RPMI8226 (cell line): ENCODE measurements at regions not wholly inside any gene's neighbourhood (a gene's known extent, or its start where the extent isn't known, plus 50 kb on each side); places are given as distances from the start of the nearest gene placed in this dataset.

Experiments used
- DNase-seq: peaks from one replicate; pipeline ENCODE4 v3.0.0-alpha.2; 2015

DNA sequence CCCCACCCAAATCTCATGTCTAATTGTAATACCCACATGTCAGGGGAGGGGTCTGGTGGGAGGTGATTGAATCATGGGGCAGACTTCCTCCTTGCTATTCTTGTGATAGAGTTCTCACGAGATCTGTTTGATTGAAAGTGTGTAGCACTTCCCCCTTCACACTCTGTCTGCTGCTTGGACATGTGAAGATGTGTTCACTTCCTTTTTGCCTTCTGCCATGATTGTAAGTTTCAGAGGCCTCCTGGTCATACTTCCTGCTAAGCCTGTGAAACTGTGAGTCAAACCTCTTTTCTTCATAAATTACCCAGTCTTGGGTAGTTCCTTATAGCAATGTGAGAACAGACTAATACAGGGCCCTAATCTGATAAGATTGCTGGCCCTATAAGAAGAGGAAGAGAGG lies 1514.8 kb downstream of the RPA4 start:
- DNase-seq, result no peak

DNA sequence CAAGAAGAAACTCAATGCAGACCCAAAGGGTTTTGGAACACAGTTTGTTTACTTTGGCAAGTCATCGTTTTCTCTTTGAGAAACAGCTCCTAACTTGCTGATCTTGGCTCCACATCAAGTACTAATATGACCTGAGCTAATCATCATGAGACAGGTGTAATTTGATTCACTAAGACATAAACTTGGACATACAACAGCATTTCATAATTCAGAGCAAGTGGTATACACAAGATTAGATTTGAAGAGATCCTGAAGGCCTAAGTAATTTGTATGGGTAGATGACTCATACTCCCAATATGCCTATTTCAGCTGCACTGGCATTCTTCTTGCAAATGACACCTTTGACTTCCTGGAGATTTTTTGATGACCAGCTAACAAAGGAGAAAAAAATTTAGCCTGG lies 1521.7 kb downstream of the RPA4 start:
- no peak for DNase-seq

DNA sequence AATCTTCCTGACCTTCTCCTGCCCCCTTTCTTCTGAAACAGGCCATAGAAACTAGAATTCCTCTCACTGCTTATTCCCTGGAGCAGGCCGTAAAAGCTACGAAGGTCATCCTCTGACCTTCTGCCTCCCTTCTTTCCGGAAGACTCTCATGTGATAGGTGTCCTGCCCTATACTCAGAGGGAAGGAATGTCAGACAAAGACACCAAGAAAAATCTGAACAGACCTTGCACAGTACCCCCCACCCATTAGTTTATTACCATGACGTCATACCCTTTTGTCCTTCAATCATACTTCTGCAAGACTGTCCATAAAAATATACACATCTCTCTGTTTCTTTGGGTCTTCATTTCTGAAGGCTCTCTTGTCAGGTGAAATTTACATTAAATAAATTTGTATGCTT lies 1523.9 kb downstream of the RPA4 start:
- no peak for DNase-seq

GRCh38 chrX:98409867-98410266 lies 1526.2 kb downstream of the RPA4 start:
- no peak for DNase-seq

- no peak for DNase-seq
Observed at GRCh38 chrX:98412058-98412457, 1528.3 kb downstream of the RPA4 start.

- DNase-seq, result no peak
Observed at GRCh38 chrX:98422536-98422935, 1538.8 kb downstream of the RPA4 start.

DNA sequence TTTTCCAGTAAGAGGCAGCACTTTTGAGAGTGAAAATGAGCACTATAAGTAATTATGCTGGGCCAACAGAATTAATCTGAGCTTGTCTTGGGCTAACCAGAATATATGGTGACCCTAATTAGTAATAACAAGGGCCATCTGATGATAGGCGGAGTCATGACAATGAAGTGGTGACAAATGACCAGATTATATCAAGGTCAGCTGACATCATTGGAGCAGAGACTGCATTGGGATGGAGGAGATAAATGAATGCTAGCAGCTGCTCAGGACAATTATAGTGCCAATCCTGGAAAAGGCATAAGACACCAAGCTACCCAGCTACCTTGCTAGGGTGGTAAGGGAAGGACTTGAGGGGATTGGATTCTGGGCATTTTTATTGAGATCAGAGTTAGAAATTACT lies 1548.7 kb downstream of the RPA4 start:
- no peak for DNase-seq

- DNase-seq, result no peak
Observed at GRCh38 chrX:98448524-98448923, 1564.8 kb downstream of the RPA4 start.

DNA sequence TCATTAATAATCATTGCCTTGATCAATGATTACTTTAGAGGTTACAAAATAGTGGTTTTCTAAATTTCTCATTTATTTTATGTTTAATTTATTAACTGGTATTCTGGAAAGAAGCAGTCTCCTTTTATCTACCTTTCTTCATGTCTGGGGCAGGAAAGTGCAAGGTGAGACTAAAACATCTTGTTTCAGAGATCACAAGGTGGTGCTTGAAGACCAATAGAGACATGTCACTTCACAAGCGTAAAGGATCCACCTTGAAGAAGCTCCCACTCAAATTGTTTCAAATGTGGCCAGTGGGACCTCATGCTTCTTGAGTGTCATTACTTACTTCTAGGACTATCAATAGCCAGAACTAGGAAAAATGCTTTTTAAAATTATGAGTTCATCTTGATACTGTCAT lies 1568.7 kb downstream of the RPA4 start:
- DNase-seq, result no peak

DNA sequence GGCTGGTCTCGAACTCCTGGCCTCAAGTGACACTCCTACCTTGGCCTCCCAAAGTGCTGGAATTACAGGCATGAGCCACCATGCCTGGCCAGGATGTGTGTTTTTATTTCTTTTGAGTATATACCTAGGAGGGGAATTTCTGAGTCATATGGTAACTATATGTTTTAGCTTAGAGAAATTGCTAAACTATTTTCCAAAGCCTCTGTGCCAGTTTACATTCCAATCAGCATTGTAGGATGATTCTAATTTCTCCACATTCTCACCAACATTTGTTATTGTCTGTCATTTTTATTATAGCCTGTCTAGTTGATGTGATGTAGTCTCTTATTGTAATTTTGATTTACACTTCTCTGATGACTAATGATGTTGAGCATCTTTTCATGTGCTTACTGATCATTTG lies 1576.0 kb downstream of the RPA4 start:
- no peak for DNase-seq

GRCh38 chrX:98480606-98481005 lies 1596.9 kb downstream of the RPA4 start:
- no peak for DNase-seq

- no peak for DNase-seq
Observed at GRCh38 chrX:98481636-98482035, 1597.9 kb downstream of the RPA4 start.

DNA sequence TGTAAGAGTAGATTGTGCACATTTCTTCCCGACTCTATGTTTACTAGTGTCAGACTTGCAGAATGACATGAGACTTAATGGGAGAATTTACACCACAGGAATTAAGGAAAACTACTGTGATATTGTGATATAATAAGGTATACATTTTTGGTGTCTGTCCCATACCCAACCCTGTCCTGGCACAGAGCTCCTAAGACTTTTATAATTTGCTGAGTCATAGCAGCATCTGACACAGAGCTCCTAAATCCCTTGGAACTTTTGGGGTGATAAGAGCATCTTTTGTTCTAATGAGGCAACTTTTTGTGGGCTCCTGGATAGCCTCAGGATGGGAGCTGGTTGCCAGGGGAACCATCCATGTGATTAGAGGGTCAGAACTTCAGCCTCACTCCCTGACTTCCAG lies 1607.0 kb downstream of the RPA4 start:
- no peak for DNase-seq

DNA sequence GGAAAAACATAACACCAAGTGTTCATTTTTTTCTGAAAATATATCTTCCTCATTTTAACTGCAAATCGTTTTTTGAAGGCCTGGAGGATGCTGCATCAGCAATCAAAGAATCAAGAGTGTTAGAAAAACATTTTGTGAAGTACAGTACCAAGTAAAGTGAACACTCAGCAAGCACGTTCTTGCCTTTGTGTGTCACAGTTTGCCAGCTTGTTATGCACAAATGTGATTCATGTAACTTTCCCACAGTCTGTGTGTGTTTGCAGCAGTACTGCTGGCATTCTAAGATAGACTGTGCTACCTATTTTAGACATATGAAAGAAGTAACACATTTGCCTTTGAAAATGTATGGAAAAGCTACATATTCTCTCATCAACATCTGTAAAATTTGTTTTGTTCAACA lies 1617.7 kb downstream of the RPA4 start:
- no peak for DNase-seq

DNA sequence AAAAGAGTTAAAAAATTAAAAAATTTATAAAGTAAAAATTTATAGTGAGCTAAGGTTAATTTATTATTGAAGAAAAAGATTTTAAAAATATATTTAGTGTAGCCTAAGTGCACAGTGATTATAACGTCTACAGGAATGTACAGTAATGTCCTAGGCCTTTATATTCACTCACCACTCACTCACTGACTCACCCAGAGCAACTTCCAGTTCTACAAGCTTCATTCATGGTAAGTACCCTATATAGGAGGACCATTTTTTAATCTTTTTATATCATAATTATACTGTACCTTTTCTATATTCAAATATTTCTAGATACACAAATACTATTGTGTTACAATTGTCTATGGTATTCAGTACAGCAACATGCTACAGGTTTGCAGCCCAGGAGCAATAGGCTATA lies 1623.2 kb downstream of the RPA4 start:
- DNase-seq, result no peak

DNA sequence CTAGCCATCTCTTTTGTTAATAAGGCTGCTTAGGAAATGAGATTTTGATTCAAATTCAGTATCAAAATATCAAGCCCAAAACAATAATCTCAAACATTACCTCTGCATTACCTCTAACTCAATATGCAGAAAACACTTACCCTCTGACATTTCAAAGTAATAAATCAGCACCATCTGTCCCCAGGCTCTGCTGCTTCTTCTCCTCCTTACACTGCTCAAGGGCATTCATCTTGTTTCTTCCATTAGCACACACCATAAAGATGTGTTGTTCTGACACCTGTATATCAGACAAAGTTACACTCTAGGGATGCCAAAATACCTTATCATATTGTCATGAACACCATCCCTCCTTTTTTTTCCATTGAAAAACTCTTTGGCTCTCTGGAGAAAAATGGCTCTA lies 1630.3 kb downstream of the RPA4 start:
- no peak for DNase-seq

DNA sequence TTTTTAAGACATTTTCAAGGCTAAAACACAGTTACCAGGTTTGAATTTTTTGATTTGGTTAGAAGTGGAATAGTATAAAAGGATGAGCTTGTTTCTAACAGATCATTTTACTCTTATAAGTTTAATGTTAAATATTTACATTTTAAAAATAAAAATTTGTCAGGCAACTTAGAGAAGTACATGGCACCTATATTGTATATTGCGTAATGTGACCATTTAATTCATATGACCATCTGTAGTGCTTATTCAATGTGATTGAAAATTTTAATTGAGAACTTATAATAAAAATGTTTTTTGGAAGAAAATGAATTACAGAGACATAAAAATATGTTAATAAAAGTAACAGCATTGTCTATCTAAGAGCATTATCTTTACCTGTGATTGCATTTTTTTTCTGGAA lies 1632.4 kb downstream of the RPA4 start:
- no peak for DNase-seq

GRCh38 chrX:98523026-98523425 lies 1639.3 kb downstream of the RPA4 start:
- DNase-seq, result no peak

DNA sequence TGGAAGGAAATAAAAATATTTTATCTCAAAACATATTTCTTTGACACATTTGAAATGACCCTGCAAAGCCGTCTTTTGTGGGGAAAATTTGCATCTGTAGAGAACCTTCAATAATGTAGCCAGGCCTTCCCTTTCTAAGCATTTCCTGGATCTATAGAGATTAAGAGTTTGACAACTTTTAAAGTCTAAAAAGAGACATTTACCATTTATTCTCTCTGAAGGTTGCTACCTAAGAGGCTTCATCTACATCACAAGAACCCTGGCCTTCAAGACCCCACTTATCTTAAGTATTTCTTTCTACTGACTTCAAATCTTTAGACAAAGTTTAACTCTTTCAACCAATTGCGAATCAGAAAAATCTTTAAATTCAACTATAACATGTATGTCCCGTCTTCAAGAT lies 1639.8 kb downstream of the RPA4 start:
- DNase-seq, result no peak

DNA sequence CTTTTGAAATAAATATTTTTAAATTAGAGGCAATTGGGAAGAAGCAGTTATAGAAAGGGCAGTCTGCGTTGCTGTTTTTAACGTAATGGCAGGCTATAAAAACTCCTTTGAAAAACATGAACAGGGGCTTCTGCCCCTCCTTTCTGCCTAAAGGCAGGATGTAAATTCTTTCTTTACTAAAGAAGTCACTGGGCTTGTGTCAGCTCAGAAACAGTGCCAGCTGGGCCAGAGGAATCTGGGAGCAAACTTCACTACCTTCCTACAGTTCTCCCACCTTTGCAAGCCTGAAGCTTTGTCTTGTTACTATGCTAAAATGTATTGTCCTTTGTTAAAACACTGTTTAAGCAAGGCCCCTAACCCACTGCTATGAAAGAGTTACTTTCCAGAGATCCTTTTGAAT lies 1664.8 kb downstream of the RPA4 start:
- no peak for DNase-seq

DNA sequence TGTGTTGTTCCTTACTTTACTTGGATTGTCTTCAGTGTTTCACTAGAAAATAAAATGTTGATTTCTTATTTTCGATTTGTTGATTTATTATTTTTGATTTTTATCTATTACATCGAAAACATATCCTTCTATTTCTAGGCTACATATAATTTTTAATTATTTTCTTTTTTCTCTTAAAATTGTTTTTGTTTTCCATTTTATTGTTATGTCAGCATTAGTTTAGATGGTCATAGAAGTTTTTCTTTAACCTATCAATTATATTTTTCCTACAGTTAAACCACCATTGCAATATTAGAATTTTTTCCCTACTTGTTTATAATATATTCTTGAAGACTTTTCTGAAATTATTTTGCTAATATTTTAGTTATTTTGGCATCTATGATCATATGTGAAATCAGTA lies 1685.1 kb downstream of the RPA4 start:
- DNase-seq, result no peak

GRCh38 chrX:98605941-98606340 lies 1722.2 kb downstream of the RPA4 start:
- no peak for DNase-seq

DNA sequence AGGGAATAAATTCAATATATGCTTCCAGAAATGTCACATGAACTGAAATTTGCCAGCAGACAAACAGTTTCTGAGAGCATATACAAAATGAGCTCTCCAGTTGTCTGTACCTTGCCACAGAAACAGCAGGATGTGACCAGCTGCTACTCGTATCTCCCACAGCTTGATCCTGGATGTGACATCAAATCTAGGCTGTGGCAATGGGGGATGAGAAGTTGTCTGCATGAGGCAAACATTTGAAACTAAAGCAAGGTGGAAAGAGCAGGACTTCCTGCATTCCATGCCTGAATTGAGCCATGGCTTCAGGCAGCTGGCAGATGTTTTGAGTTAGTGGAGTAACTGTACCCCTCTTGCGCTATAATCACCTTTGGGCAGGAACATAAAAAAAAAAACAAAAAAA lies 1724.0 kb downstream of the RPA4 start:
- no peak for DNase-seq

DNA sequence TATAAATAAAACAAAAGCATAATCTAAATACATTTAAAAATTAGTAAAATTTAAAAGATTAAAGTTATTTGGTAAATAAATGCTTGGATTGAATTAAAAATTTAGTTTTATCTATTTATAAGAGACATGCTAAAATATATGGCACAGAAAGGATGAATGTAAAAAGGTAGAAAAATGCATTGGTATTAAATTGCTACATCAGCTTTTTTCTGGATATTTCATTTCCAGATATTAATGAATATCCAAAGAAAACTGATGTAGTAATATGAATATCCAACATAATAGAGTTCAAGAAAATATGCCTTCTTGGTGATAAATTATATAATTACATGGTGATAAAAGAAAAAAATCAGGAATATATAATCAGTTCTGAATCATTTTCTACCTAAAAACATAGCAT lies 1743.9 kb downstream of the RPA4 start:
- DNase-seq, result no peak

DNA sequence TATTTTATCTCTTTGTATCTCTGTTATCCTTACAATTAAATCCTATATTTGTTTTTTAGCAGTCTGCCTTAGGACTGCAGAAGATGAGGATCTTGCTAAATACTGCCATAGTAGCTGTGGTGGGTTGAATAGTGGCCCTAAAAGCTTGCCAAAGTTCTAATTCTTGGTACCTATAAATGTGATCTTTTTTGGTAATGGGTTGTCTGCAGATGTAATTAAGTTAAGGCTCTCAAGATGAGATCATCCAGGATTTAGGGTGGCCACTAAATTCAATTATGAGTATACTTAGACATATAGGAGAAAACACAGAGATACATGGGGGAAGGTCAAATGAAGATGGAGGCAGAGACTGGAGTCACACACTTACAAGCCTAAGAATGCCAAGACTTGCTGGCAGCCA lies 1753.7 kb downstream of the RPA4 start:
- DNase-seq, result no peak

DNA sequence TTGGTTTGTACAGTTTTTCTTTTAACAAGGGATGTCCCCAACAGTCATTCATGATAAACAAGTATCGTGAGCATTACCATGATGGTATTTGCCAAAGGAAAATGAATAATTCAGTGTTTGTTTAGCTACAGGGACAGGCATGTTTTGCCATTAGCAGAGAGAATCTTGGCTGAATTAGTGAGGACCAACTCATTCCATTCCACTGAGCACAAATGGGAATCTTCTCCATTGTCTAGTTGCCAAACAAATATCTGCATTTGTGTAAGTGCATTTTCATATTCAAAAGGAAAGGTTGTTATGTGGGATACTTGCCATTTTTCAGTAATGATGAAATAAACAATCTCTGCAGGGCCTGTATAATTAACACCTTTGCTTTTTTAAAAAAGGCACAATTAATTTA lies 1762.6 kb downstream of the RPA4 start:
- no peak for DNase-seq
